KMS-11 (cell line): ENCODE measurements at regions not wholly inside any gene's neighbourhood (a gene's known extent, or its start where the extent isn't known, plus 50 kb on each side); places are given as distances from the start of the nearest gene placed in this dataset.

Source experiments
- H2AFZ ChIP-seq: fragments of 200-600 bp; sonication (generic); 2 replicates; pipeline ENCODE4 v1.6.1; 2016; ENCODE audit warnings: antibody characterized with exemption, mixed run types, low read depth
- H3K27ac ChIP-seq: fragments of 200-600 bp; sonication (generic); 2 replicates; pipeline ENCODE4 v1.6.1; 2016; ENCODE audit warnings: mild to moderate bottlenecking, mixed run types
- H3K27me3 ChIP-seq: fragments of 200-600 bp; sonication (generic); 2 replicates; pipeline ENCODE4 v1.6.1; 2017; ENCODE audit warnings: mild to moderate bottlenecking, low read depth, mixed run types, moderate library complexity; ENCODE audit not compliant: insufficient read depth
- H3K36me3 ChIP-seq: fragments of 200-600 bp; sonication (generic); 2 replicates; pipeline ENCODE4 v1.6.1; 2017; ENCODE audit warnings: mild to moderate bottlenecking, mixed run types; ENCODE audit not compliant: insufficient read depth
- H3K4me1 ChIP-seq: fragments of 200-600 bp; sonication (generic); 2 replicates; pipeline ENCODE4 v1.6.1; 2016; ENCODE audit warnings: mild to moderate bottlenecking, low read depth, mixed run types; ENCODE audit not compliant: poor library complexity, severe bottlenecking
- H3K4me2 ChIP-seq: fragments of 200-600 bp; sonication (generic); 2 replicates; pipeline ENCODE4 v1.7.0; 2016; ENCODE audit warnings: mild to moderate bottlenecking, mixed run types
- H3K4me3 ChIP-seq: fragments of 200-600 bp; sonication (generic); IDR thresholded peaks from 2 replicates; pipeline ENCODE4 v1.6.1; 2017; ENCODE audit warnings: low read depth, low read length, mixed read lengths; ENCODE audit not compliant: insufficient read depth
- H3K79me2 ChIP-seq: fragments of 200-600 bp; sonication (generic); 2 replicates; pipeline ENCODE4 v1.6.1; 2016; ENCODE audit warnings: low read depth, mixed run types; ENCODE audit not compliant: insufficient read depth
- H3K9ac ChIP-seq: fragments of 200-600 bp; sonication (generic); 2 replicates; pipeline ENCODE4 v1.6.1; 2016; ENCODE audit warnings: mild to moderate bottlenecking, mixed run types
- H4K20me1 ChIP-seq: fragments of 200-600 bp; sonication (generic); 2 replicates; pipeline ENCODE4 v1.6.1; 2016; ENCODE audit warnings: mild to moderate bottlenecking, mixed run types; ENCODE audit not compliant: insufficient read depth
- CTCF ChIP-seq: fragments of 200-600 bp; sonication (generic); conservative IDR thresholded peaks from 2 replicates; pipeline ENCODE4 v1.6.1; 2017; ENCODE audit warnings: low read depth, mild to moderate bottlenecking, antibody characterized with exemption, low read length, moderate library complexity, mixed read lengths

DNA sequence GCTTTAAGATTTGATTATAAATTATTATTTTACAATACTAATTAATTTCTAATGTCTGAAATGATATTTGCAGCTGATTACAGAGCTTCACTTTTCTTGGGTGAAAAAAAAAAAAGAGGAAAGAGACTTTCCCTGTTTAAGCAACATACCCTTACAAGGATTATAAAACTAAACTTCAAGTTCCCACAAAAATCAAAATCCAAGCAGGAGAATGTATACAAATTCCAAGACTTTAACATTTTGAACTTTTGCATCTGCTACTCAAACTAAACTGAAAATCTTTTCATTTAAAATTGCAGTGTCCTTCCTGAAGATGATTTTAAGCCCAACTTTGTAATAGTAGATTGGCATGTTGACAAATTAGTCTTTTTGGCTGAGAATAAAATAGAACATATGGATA is 742.4 kb upstream of the INTU start:
- Histone ChIP-seq H3K4me1 (no peaks in the 10 kb centered on the region), H3K27ac (no peak overlapping the region), H2AFZ (no peak overlapping the region), H3K4me2 (no peak overlapping the region), H3K79me2 (no peaks in the 10 kb centered on the region), H4K20me1 (no peaks in the 10 kb centered on the region), H3K4me3 (no peak overlapping the region), H3K27me3 (no peaks in the 10 kb centered on the region; the same call in 1 of the 2 replicates), H3K9ac (no peak overlapping the region), H3K36me3 (no peaks in the 10 kb centered on the region)
- TF ChIP-seq CTCF, result no peak

- no peak overlapping the region for H2AFZ ChIP-seq
- no peak overlapping the region for H3K9ac ChIP-seq
- H3K79me2 ChIP-seq, result no peaks in the 10 kb centered on the region
- H3K27ac ChIP-seq, result no peak overlapping the region
- no peak overlapping the region for H3K4me2 ChIP-seq
- H3K36me3 ChIP-seq, result no peaks in the 10 kb centered on the region
- no peak for TF ChIP-seq CTCF
- no peaks in the 10 kb centered on the region for H3K4me1 ChIP-seq
- no peak overlapping the region for H3K4me3 ChIP-seq
- H3K27me3 ChIP-seq, result no peaks in the 10 kb centered on the region; the same call in 1 of the 2 replicates
- no peaks in the 10 kb centered on the region for H4K20me1 ChIP-seq
These were observed 741.8 kb upstream of the INTU start for GRCh38 chr4:126890994-126891393.

- H3K36me3 ChIP-seq, result no peaks in the 10 kb centered on the region
- no peaks in the 10 kb centered on the region for H3K27me3 ChIP-seq
- H2AFZ ChIP-seq, result no peak overlapping the region
- H3K4me2 ChIP-seq, result no peak overlapping the region
- H3K9ac ChIP-seq, result no peak overlapping the region
- H3K4me1 ChIP-seq, result no peaks in the 10 kb centered on the region
- H3K27ac ChIP-seq, result no peak overlapping the region
- H3K4me3 ChIP-seq, result no peak overlapping the region
- H3K79me2 ChIP-seq, result no peaks in the 10 kb centered on the region
- TF ChIP-seq CTCF, result no peak
- H4K20me1 ChIP-seq, result no peaks in the 10 kb centered on the region
These were observed 737.8 kb upstream of the INTU start for GRCh38 chr4:126894963-126895362.

GRCh38 chr4:126895988-126896570 is 736.7 kb upstream of the INTU start:
- H3K4me2 ChIP-seq, result no peak overlapping the region
- H3K27me3 ChIP-seq, result no peaks in the 10 kb centered on the region

More at GRCh38 chr4:126895988-126896570, 736.7 kb upstream of the INTU start:
- Histone ChIP-seq H4K20me1 (no peaks in the 10 kb centered on the region), H3K27ac (no peak overlapping the region), H2AFZ (no peak overlapping the region), H3K79me2 (no peaks in the 10 kb centered on the region), H3K9ac (no peak overlapping the region), H3K4me3 (no peak overlapping the region), H3K36me3 (no peaks in the 10 kb centered on the region), H3K4me1 (no peaks in the 10 kb centered on the region)
- no peak for TF ChIP-seq CTCF
